KMS-11 (cell line): ENCODE measurements at regions not wholly inside any gene's neighbourhood (a gene's known extent, or its start where the extent isn't known, plus 50 kb on each side); places are given as distances from the start of the nearest gene placed in this dataset.
"Not testable (repeated sequence)": the region's sequence is repeated elsewhere in the genome, so short reads cannot be mapped to it uniquely, and the experiment has no call there.

Experiments used
- H2AFZ ChIP-seq: fragments of 200-600 bp; sonication (generic); 2 replicates; pipeline ENCODE4 v1.6.1; 2016; ENCODE audit warnings: antibody characterized with exemption, mixed run types, low read depth
- H3K27ac ChIP-seq: fragments of 200-600 bp; sonication (generic); 2 replicates; pipeline ENCODE4 v1.6.1; 2016; ENCODE audit warnings: mild to moderate bottlenecking, mixed run types
- H3K27me3 ChIP-seq: fragments of 200-600 bp; sonication (generic); 2 replicates; pipeline ENCODE4 v1.6.1; 2017; ENCODE audit warnings: mild to moderate bottlenecking, low read depth, mixed run types, moderate library complexity; ENCODE audit not compliant: insufficient read depth
- H3K36me3 ChIP-seq: fragments of 200-600 bp; sonication (generic); 2 replicates; pipeline ENCODE4 v1.6.1; 2017; ENCODE audit warnings: mild to moderate bottlenecking, mixed run types; ENCODE audit not compliant: insufficient read depth
- H3K4me1 ChIP-seq: fragments of 200-600 bp; sonication (generic); 2 replicates; pipeline ENCODE4 v1.6.1; 2016; ENCODE audit warnings: mild to moderate bottlenecking, low read depth, mixed run types; ENCODE audit not compliant: poor library complexity, severe bottlenecking
- H3K4me2 ChIP-seq: fragments of 200-600 bp; sonication (generic); 2 replicates; pipeline ENCODE4 v1.7.0; 2016; ENCODE audit warnings: mild to moderate bottlenecking, mixed run types
- H3K4me3 ChIP-seq: fragments of 200-600 bp; sonication (generic); IDR thresholded peaks from 2 replicates; pipeline ENCODE4 v1.6.1; 2017; ENCODE audit warnings: low read depth, low read length, mixed read lengths; ENCODE audit not compliant: insufficient read depth
- H3K79me2 ChIP-seq: fragments of 200-600 bp; sonication (generic); 2 replicates; pipeline ENCODE4 v1.6.1; 2016; ENCODE audit warnings: low read depth, mixed run types; ENCODE audit not compliant: insufficient read depth
- H3K9ac ChIP-seq: fragments of 200-600 bp; sonication (generic); 2 replicates; pipeline ENCODE4 v1.6.1; 2016; ENCODE audit warnings: mild to moderate bottlenecking, mixed run types
- H4K20me1 ChIP-seq: fragments of 200-600 bp; sonication (generic); 2 replicates; pipeline ENCODE4 v1.6.1; 2016; ENCODE audit warnings: mild to moderate bottlenecking, mixed run types; ENCODE audit not compliant: insufficient read depth
- CTCF ChIP-seq: fragments of 200-600 bp; sonication (generic); conservative IDR thresholded peaks from 2 replicates; pipeline ENCODE4 v1.6.1; 2017; ENCODE audit warnings: low read depth, mild to moderate bottlenecking, antibody characterized with exemption, low read length, moderate library complexity, mixed read lengths

GRCh38 chr2:76175295-76175694 is 464.6 kb upstream of the GCFC2 start:
- TF ChIP-seq CTCF = no peak
- no peak overlapping the region for H3K4me3 ChIP-seq
- H3K27ac ChIP-seq = no peak overlapping the region

GRCh38 chr2:76174505-76174904 is 463.8 kb upstream of the GCFC2 start:
- TF ChIP-seq CTCF = no peak
- Histone ChIP-seq H3K4me1 (peaks cover 5% of the 10 kb centered on the region), H3K27me3 (no peaks in the 10 kb centered on the region), H3K4me2 (no peak overlapping the region), H2AFZ (no peak overlapping the region), H3K27ac (no peak overlapping the region), H3K9ac (no peak overlapping the region), H3K36me3 (no peaks in the 10 kb centered on the region), H4K20me1 (no peaks in the 10 kb centered on the region), H3K79me2 (no peaks in the 10 kb centered on the region), H3K4me3 (no peak overlapping the region)

More at GRCh38 chr2:76175295-76175694, 464.6 kb upstream of the GCFC2 start:
- peaks cover 5% of the 10 kb centered on the region for H3K4me1 ChIP-seq
- no peaks in the 10 kb centered on the region for H4K20me1 ChIP-seq
- H3K36me3 ChIP-seq = no peaks in the 10 kb centered on the region
- no peak overlapping the region for H3K4me2 ChIP-seq
- no peaks in the 10 kb centered on the region for H3K27me3 ChIP-seq
- no peak overlapping the region for H3K9ac ChIP-seq
- H3K79me2 ChIP-seq = no peaks in the 10 kb centered on the region
- H2AFZ ChIP-seq = no peak overlapping the region

GRCh38 chr2:76173206-76173605 is 462.5 kb upstream of the GCFC2 start:
- H3K4me2 ChIP-seq, H4K20me1 ChIP-seq, H3K27ac ChIP-seq, H3K27me3 ChIP-seq, H2AFZ ChIP-seq, H3K36me3 ChIP-seq, H3K4me3 ChIP-seq, H3K4me1 ChIP-seq, H3K9ac ChIP-seq, H3K79me2 ChIP-seq: not testable (repeated sequence)

GRCh38 chr2:76172154-76172595 is 461.5 kb upstream of the GCFC2 start:
- not testable (repeated sequence) for H4K20me1 ChIP-seq, H3K36me3 ChIP-seq, H3K4me2 ChIP-seq, H3K4me1 ChIP-seq, H3K9ac ChIP-seq, H3K27ac ChIP-seq, H2AFZ ChIP-seq, H3K4me3 ChIP-seq, H3K27me3 ChIP-seq, H3K79me2 ChIP-seq

DNA sequence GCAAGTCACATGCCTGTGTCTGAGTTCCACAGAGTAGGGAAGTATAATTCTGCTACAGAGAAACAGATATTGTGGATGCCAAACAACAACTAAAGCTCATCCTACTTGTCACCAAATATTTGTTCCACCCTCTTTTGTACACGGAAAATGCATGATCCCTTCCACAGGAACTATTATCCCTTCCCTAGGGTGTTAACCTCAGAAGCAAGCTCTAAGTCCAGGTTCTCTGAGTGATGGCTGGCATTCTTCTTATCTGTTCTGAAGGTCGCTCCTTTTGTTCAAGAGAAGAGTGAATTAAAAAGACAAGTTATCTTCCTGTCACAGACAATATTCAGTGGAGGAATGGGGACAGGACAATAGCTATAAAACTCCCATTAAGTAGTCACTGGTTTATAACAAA is 460.1 kb upstream of the GCFC2 start:
- Histone ChIP-seq H3K9ac (no peak overlapping the region), H3K4me1 (peaks cover under 1% of the 10 kb centered on the region), H2AFZ (no peak overlapping the region), H3K79me2 (no peaks in the 10 kb centered on the region), H3K27me3 (no peaks in the 10 kb centered on the region), H4K20me1 (no peaks in the 10 kb centered on the region), H3K4me2 (no peak overlapping the region), H3K4me3 (no peak overlapping the region), H3K27ac (no peak overlapping the region), H3K36me3 (no peaks in the 10 kb centered on the region)
- no peak for TF ChIP-seq CTCF
